Uterus (tissue), 2 donors: ENCODE measurements at regions not wholly inside any gene's neighbourhood (a gene's known extent, or its start where the extent isn't known, plus 50 kb on each side); places are given as distances from the start of the nearest gene placed in this dataset.

Source experiments
- CTCF ChIP-seq, 4 experiments: fragments of 200-600 bp in 2 of 4; fragments of 450-650 bp in 2 of 4; sonication (generic) in 2 of 4; IDR thresholded peaks; one replicate each; pipeline ENCODE4 v1.5.1; 2016 to 2019; ENCODE audit warnings: antibody characterized with exemption in 4 of 4, mild to moderate bottlenecking in 2 of 4, moderate library complexity in 1 of 4
- POLR2A ChIP-seq, 2 donors: fragments of 450-650 bp; IDR thresholded peaks; one replicate each; pipeline ENCODE4 v1.6.1; 2016; ENCODE audit warnings: antibody characterized with exemption in 2 of 2, mild to moderate bottlenecking in 1 of 2, moderate library complexity in 1 of 2

- TF ChIP-seq CTCF (IDR thresholded peaks at IDR 0.05), result no peak
- TF ChIP-seq POLR2A (IDR thresholded peaks at IDR 0.05), result no peak
Measured at GRCh38 chr6:132114201-132114825, 163.1 kb upstream of the CCN2 start.
